HT-29 (cell line): ENCODE measurements at regions not wholly inside any gene's neighbourhood (a gene's known extent, or its start where the extent isn't known, plus 50 kb on each side); places are given as distances from the start of the nearest gene placed in this dataset.
"Not testable (repeated sequence)": the region's sequence is repeated elsewhere in the genome, so short reads cannot be mapped to it uniquely, and the experiment has no call there.

ENCODE experiments used
- DNase-seq: peaks from one replicate; pipeline ENCODE4 v3.0.0-alpha.2; 2015; ENCODE audit warnings: low spot score

GRCh38 chr10:131814567-131815265 is 86.1 kb upstream of the PPP2R2D start:
- DNase-seq = no peak

DNA sequence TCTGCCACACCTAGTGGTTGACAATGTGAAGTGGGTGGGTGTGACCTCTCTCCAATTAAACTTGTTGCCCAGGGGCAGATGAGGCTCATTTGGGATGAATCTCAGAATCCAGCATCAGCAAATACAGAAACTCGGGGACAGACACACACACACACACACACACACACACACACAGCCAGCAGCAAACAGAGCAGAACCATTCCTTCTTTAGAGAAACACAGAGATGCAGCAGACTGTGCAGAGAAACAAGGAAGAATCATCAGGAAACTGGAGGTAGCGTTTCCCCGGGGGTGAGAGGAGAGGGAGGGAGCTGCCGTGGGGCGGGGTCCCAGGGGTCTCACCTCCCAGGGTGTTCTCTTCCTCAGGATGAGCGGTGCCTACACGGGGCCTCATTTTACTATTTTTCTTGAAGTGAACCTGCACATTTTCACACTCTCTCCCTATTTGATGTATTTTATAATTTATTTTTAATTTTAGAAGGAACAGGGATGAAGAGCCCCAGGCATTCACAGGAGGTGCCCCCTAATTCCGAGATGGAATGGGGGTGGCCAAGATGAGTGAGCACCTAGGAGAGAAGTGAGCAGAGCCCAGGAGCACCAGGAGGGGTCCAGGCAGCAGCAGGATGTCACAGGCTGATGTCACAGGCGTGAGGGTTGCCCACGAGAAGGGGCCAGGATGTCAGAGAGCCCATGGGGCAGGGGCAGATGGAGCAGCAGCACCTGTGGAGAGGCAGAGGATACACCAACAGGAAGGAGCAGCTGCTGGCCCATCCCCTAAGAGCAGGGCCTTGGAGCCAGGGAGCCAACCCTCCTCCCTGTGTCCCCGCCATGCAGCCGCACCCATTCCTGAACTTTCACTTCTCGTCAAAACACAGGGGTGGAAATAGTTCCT is 85.3 kb upstream of the PPP2R2D start:
- DNase-seq = no peak

GRCh38 chr10:131816157-131816775 is 84.5 kb upstream of the PPP2R2D start:
- no peak for DNase-seq

- DNase-seq = no peak
Measured at GRCh38 chr10:131816941-131817700, 83.7 kb upstream of the PPP2R2D start.

DNA sequence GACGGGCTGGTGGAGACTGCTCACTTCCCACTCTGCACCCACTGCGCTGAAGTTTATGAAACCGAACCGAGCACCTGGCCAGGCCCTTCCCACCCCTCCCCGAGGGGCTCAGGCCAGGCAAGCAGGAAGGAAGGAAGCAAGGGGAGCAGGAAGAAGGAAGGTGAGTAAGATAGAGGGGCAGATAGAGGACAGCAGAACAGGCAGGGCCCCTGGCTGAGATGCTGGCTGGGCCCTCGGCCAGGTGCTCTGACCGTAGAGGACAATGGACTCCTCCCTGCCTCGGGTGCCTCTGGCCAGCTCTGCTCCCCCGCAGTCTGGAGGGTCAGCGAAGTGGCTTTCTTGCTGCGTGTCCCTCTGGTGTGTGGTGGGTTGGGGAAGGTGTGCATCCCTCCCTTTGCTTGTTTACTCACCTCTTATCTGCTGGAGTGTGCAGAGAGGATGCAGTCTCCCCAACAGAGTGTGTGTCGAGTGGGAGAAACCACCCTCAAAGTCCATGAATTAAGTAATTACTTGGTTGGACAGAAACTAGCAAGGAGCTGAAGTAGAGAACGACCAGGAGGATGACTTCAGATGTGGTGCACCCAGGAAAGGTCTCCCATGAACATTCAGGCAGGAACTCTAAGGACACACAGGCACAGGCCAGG is 82.8 kb upstream of the PPP2R2D start:
- no peak for DNase-seq

GRCh38 chr10:131818510-131819234 is 82.1 kb upstream of the PPP2R2D start:
- no peak for DNase-seq

DNA sequence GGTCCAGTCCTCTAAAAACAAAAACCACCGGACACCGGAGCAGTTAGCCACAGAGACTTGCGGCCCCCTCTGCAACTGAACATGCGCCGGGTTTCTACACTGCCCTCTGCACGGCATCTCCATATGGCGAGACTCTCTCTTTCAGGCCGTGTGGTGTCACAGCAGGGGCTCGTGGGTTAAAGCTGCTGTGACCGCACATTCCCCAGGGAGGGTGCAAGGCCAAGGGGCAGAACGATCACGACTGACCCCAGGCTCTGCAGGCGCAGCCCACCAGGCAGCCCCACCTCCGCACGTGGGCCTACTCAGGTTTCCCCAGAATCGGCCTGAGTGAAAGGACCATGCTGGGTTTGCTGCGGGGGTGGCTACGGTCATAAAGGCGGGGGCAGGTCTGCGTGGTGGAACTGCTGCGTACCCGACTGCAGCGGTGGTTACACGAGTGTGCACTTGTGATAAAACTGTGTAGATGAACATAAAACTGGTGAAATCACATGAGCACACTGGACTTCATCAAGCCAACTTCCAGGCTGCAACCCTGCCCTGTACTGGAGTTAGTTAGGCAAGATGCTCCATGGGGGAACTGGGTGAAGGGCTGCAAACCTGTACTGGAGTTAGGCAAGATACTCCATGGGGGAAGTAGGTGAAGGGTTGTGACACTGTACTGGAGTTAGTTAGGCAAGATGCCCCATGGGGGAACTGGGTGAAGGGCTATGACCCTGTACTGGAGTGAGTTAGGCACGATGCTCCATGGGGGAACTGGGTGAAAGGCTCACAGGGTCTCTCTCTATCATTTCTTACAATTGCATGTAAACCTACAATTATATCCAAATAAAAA is 81.4 kb upstream of the PPP2R2D start:
- no peak for DNase-seq

- DNase-seq = no peak
Measured at GRCh38 chr10:131820626-131821025, 80.2 kb upstream of the PPP2R2D start.

- DNase-seq = no peak
Measured at GRCh38 chr10:131821378-131822012, 79.3 kb upstream of the PPP2R2D start.

- no peak for DNase-seq
Measured at GRCh38 chr10:131822013-131822691, 78.7 kb upstream of the PPP2R2D start.

- no peak for DNase-seq
Measured at GRCh38 chr10:131822692-131823245, 78.0 kb upstream of the PPP2R2D start.

GRCh38 chr10:131823601-131824099 is 77.2 kb upstream of the PPP2R2D start:
- DNase-seq = not testable (repeated sequence)

- DNase-seq = no peak
Measured at GRCh38 chr10:131824371-131825149, 76.2 kb upstream of the PPP2R2D start.

DNA sequence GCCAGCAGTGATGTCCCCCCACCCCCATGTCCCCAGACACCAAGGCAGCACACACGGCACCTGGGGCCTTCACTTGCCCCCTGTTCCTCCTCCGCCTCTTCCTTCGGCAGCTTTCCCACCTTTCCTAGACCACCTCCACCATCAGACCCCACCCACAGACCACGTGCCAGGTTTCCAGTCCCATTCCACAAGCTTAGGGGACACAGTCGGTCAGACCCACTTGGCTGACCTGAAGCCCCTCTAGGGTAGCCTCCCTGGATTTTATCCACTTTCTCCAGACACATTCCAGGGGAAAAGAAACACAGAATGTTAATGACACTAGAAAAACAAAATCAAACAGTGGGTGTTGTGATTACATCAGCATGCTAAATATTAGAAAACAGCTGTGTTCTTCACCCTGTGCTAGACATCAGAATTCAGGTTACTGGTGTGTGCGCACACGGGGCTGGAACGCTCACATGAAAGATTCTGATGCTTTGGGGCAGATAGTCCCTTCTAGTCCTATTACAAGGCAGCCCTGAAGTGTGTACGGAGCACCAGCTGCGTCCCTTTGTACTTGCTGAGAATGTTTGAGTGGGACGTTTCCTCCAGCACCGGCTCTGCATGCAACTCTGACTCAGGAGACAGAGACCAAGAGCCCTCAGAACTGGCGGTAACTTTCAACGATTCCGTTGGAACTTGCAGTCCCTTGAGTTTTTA is 75.5 kb upstream of the PPP2R2D start:
- no peak for DNase-seq

DNA sequence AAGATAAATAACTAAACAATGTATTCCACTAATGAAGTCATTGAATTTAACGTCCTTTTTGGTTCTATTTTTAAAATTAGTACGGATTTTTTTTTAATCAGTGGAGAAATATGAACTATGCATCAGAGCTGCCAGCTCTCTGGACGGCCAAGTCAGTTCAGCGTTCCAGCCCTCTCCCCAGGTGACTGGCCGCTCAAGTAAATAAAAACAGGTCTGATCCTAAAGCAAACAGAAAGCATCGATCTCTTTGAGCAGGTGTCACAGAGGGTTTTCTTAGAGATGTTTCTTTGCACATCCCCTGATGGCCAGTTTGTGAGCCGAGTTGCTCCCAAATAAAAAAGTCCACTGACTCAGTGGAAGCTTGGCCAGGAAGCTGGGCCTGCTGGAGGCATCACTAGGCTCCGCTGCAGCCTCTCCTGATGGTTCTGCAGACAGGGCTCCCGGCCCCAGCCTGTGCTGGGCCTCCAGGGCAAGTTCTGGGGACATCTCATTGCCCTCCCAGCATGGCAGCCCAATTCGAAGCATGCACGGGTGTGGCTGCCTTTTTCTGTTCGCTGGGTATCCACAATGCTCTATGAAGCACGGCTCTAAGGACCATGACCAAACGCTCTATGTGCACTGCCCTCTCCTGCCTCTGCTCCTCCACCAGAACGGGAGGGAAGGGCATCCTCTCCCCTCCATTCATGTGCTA is 74.7 kb upstream of the PPP2R2D start:
- DNase-seq = no peak
